PC-3 (cell line): ENCODE measurements at regions not wholly inside any gene's neighbourhood (a gene's known extent, or its start where the extent isn't known, plus 50 kb on each side); places are given as distances from the start of the nearest gene placed in this dataset.

ENCODE experiments used
- ATAC-seq: fragments of 200-7000 bp; cut with Tn5 transposase; 2 replicates; pipeline ENCODE4 v1.9.1; 2020; ENCODE audit warnings: mild to moderate bottlenecking, moderate library complexity
- BruUV-seq: library from RNA; stranded (reverse); fragments of 400-500 nt; replicated peaks from 2 replicates; lab custom pipeline; 2021; lab: Mats Ljungman, UMichigan
- CTCF ChIA-PET: fragments of 300-600 bp; sonication (Branson Sonifier 250); formaldehyde crosslinking; loops from one replicate; lab custom pipeline; 2022; ENCODE audit warnings: antibody characterized with exemption; lab: Charles Lee
- POLR2A ChIA-PET: fragments of 300-600 bp; sonication (Branson Sonifier 250); formaldehyde crosslinking; loops from one replicate; lab custom pipeline; 2022; ENCODE audit warnings: antibody characterized with exemption; ENCODE audit not compliant: unreplicated experiment; lab: Charles Lee
- DNase-seq: peaks from one replicate; pipeline ENCODE4 v3.0.0-alpha.2; 2015
- H2AFZ ChIP-seq: fragments of 300-600 bp; sonication (generic); 2 replicates; pipeline ENCODE4 v1.6.0; 2016; ENCODE audit warnings: antibody characterized with exemption, low read length
- H3F3A ChIP-seq: fragments of 300-600 bp; sonication (generic); one replicate; pipeline ENCODE4 v1.6.0; 2017; ENCODE audit warnings: antibody characterized with exemption, low read length, control low read depth, mild to moderate bottlenecking; ENCODE audit not compliant: unreplicated experiment
- H3K27ac ChIP-seq: fragments of 300-600 bp; sonication (generic); 2 replicates; pipeline ENCODE4 v1.5.1; 2016; ENCODE audit warnings: mild to moderate bottlenecking, low read length
- H3K27me3 ChIP-seq: fragments of 300-600 bp; sonication (generic); 2 replicates; pipeline ENCODE4 v1.6.1; 2016; ENCODE audit warnings: low read length, mixed read lengths
- H3K36me3 ChIP-seq: fragments of 300-600 bp; sonication (generic); 2 replicates; pipeline ENCODE4 v1.6.1; 2016; ENCODE audit warnings: low read depth, mixed run types, low read length, mixed read lengths
- H3K4me1 ChIP-seq: fragments of 300-600 bp; sonication (generic); 2 replicates; pipeline ENCODE4 v1.5.1; 2016; ENCODE audit warnings: low read length; ENCODE audit not compliant: insufficient read depth
- H3K4me2 ChIP-seq: fragments of 300-600 bp; sonication (generic); 2 replicates; pipeline ENCODE4 v1.6.0; 2016; ENCODE audit warnings: low read length
- H3K4me3 ChIP-seq: fragments of 300-600 bp; sonication (generic); 2 replicates; pipeline ENCODE4 v1.5.1; 2016; ENCODE audit warnings: mild to moderate bottlenecking, low read length, mixed read lengths
- H3K79me2 ChIP-seq: fragments of 300-600 bp; sonication (generic); 2 replicates; pipeline ENCODE4 v1.6.1; 2017; ENCODE audit warnings: low read length, mixed read lengths
- H3K9ac ChIP-seq: fragments of 300-600 bp; sonication (generic); 2 replicates; pipeline ENCODE4 v1.6.0; 2016; ENCODE audit warnings: mild to moderate bottlenecking, low read length
- H3K9me2 ChIP-seq: fragments of 300-600 bp; sonication (generic); replicated peaks from 2 replicates; pipeline ENCODE4 v1.6.1; 2016; ENCODE audit warnings: mixed run types, low read length, mixed read lengths
- H3K9me3 ChIP-seq: fragments of 300-600 bp; sonication (generic); 2 replicates; pipeline ENCODE4 v1.6.1; 2016; ENCODE audit warnings: low read length, mixed read lengths
- H4K20me1 ChIP-seq: fragments of 300-600 bp; sonication (generic); 2 replicates; pipeline ENCODE4 v1.6.1; 2016; ENCODE audit warnings: low read length, mixed read lengths
- EZH2 ChIP-seq: fragments of 300-600 bp; sonication (generic); IDR thresholded peaks from one replicate; pipeline ENCODE4 v1.6.1; 2017; ENCODE audit warnings: antibody characterized with exemption, mild to moderate bottlenecking, low read length; ENCODE audit not compliant: unreplicated experiment
- EZH2phosphoT487 ChIP-seq: fragments of 300-600 bp; sonication (generic); IDR thresholded peaks from 2 replicates; pipeline ENCODE4 v1.6.1; 2018; ENCODE audit warnings: mild to moderate bottlenecking, antibody characterized with exemption, low read length, borderline replicate concordance
- intact Hi-C: fragments of 100-400 bp; cut with micrococcal nuclease; formaldehyde crosslinking; loops from 2 replicates; pipeline ENCODE4 v1.9.0; 2023
- TF ChIP-seq, protein P1 (sequence below): fragments of 300-600 bp; sonication (generic); conservative IDR thresholded peaks from 2 replicates; pipeline ENCODE4 v1.5.1; 2017; ENCODE audit warnings: antibody characterized with exemption, low read depth, mild to moderate bottlenecking, low read length

- CTCF ChIA-PET: no interaction called here
- H2AFZ ChIP-seq: no peak overlapping the region
- TF ChIP-seq EZH2phosphoT487 (no peak), EZH2 (no peak)
- TF ChIP-seq, protein P1, sequence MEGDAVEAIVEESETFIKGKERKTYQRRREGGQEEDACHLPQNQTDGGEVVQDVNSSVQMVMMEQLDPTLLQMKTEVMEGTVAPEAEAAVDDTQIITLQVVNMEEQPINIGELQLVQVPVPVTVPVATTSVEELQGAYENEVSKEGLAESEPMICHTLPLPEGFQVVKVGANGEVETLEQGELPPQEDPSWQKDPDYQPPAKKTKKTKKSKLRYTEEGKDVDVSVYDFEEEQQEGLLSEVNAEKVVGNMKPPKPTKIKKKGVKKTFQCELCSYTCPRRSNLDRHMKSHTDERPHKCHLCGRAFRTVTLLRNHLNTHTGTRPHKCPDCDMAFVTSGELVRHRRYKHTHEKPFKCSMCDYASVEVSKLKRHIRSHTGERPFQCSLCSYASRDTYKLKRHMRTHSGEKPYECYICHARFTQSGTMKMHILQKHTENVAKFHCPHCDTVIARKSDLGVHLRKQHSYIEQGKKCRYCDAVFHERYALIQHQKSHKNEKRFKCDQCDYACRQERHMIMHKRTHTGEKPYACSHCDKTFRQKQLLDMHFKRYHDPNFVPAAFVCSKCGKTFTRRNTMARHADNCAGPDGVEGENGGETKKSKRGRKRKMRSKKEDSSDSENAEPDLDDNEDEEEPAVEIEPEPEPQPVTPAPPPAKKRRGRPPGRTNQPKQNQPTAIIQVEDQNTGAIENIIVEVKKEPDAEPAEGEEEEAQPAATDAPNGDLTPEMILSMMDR: no peak
- H3K4me1 ChIP-seq: no peaks in the 10 kb centered on the region
- no peak for ATAC-seq
- H3K4me2 ChIP-seq: no peak overlapping the region
- POLR2A ChIA-PET: no interaction called here
- no peak overlapping the region for H3K27ac ChIP-seq
- no peaks in the 10 kb centered on the region for H3F3A ChIP-seq
- intact Hi-C loops: no loop called here
- no peaks in the 10 kb centered on the region for H3K9me3 ChIP-seq
- H3K4me3 ChIP-seq: no peak overlapping the region
- DNase-seq: no peak
- H3K9ac ChIP-seq: no peak overlapping the region
- no TSS peak for BruUV-seq
- no peaks in the 10 kb centered on the region for H4K20me1 ChIP-seq
- H3K9me2 ChIP-seq: no peaks in the 10 kb centered on the region
- H3K27me3 ChIP-seq: no peaks in the 10 kb centered on the region
- no peaks in the 10 kb centered on the region for H3K79me2 ChIP-seq
- H3K36me3 ChIP-seq: no peaks in the 10 kb centered on the region
These were observed 365.2 kb downstream of the FAT4 start for GRCh38 chr4:125679989-125680388.

DNA sequence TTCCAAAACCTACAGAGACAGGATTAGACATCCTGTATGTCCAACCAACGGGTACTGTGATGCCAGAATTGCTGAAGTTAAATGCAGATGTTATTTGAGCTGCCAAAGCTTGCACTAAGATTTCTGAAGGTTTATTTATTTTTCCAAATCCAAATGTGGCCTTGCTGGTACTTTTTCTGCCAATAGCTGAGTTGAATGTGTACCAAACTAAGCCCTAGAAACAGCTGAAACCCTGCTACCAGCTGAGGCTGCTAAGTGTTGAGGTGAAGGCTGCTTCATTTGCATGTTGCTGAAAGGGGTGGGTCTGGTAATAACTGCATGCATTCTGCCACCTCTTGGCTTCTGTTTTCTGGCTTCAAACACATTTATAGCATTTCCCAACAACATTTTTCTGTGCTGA, 366.5 kb downstream of the FAT4 start:
- DNase-seq (no peak), ATAC-seq (no peak)
- H3K36me3 ChIP-seq: no peaks in the 10 kb centered on the region
- H2AFZ ChIP-seq: no peak overlapping the region
- H3F3A ChIP-seq: no peaks in the 10 kb centered on the region
- H3K9ac ChIP-seq: no peak overlapping the region
- H3K4me2 ChIP-seq: no peak overlapping the region
- CTCF ChIA-PET: interaction anchor here (0.6 kb wide), 1 partner anchor 214 kb away, joined by 3 read pairs; no protein-coding TSS in a partner anchor
- H3K4me1 ChIP-seq: no peaks in the 10 kb centered on the region
- no TSS peak for BruUV-seq
- H3K9me2 ChIP-seq: no peaks in the 10 kb centered on the region
- intact Hi-C loops: no loop called here
- no peaks in the 10 kb centered on the region for H4K20me1 ChIP-seq
- no peak overlapping the region for H3K27ac ChIP-seq
- TF ChIP-seq EZH2phosphoT487 (no peak), EZH2 (no peak)
- TF ChIP-seq, protein P1: no peak
- POLR2A ChIA-PET: no interaction called here
- H3K27me3 ChIP-seq: no peaks in the 10 kb centered on the region
- H3K4me3 ChIP-seq: no peak overlapping the region
- no peaks in the 10 kb centered on the region for H3K9me3 ChIP-seq
- H3K79me2 ChIP-seq: no peaks in the 10 kb centered on the region

DNA sequence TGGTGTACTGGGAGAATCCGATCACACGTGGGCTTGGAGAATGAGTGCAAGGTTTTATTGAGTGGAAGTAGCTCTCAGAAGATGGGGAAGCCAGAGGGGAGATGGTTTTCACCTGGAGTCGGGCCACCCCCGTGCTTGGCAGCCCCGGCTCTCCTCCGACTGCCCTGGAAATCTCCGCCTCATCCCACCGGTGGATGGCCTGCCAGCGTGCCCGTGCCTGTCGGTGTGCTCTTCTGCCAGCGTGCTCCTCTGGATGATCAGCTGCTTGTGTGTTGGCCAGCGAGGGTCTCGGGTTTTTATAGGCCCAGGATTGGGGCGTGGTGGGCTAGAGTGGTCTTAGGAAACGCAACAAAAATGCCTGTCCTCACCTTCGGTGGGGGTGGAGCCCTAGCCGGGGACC, 368.0 kb downstream of the FAT4 start:
- BruUV-seq: no TSS peak
- no peak for ATAC-seq
- Histone ChIP-seq H3K9ac (no peak overlapping the region), H4K20me1 (no peaks in the 10 kb centered on the region), H3K9me3 (no peaks in the 10 kb centered on the region), H3K36me3 (no peaks in the 10 kb centered on the region), H3K4me1 (no peaks in the 10 kb centered on the region), H3K4me2 (no peak overlapping the region), H2AFZ (no peak overlapping the region), H3F3A (no peaks in the 10 kb centered on the region), H3K79me2 (no peaks in the 10 kb centered on the region), H3K4me3 (no peak overlapping the region), H3K9me2 (no peaks in the 10 kb centered on the region), H3K27me3 (no peaks in the 10 kb centered on the region), H3K27ac (no peak overlapping the region)
- no peak for TF ChIP-seq EZH2phosphoT487
- TF ChIP-seq, protein P1: no peak
- TF ChIP-seq EZH2: no peak
- DNase-seq: no peak
- ChIA-PET CTCF (no interaction called here), POLR2A (no interaction called here)
- intact Hi-C loops: no loop called here
